HG03558 (cell line): ENCODE measurements at regions not wholly inside any gene's neighbourhood (a gene's known extent, or its start where the extent isn't known, plus 50 kb on each side); places are given as distances from the start of the nearest gene placed in this dataset.

Experiments used
- ATAC-seq: cut with Tn5 transposase; IDR thresholded peaks from one replicate; pipeline ENCODE4 v1.9.1; 2021; ENCODE audit warnings: moderate number of reproducible peaks; ENCODE audit not compliant: unreplicated experiment; ENCODE audit errors: extremely low read depth

- no peak for ATAC-seq
Measured at GRCh38 chr1:106646816-106647215, 409.7 kb upstream of the PRMT6 start.

DNA sequence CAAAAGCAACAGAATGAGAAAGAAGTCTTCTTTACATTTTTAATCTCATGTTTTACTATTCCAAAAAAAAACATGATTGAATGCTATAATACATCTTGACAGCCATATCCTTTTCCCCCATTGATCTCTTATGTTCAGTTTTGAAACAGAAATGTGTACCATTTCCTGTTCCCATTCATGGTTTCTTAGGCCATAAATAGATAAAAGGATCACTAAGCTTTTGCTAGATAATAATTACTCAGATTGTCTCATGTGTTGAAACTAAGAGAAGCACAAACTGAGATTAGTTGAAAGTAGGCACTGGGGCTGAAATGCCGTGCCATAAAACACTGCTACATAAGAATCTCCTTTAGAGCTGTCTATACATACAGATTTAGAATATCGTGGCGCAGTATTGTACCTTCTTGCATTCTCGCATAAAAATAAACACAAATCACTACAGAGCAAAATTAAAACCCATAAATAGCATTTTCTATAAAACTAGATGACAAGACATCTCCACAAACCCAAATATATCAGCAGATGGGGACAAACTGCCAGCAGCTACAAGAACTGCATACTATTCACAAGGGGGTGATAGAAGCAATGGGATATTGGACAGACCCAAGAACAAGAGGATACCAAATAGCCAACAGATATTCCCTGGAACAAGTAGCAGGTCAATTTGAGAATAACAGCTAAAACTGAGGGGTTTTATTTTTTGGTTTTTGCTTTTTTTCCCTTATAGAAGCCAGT, 405.3 kb upstream of the PRMT6 start:
- ATAC-seq: no peak

GRCh38 chr1:106659490-106660244, 396.8 kb upstream of the PRMT6 start:
- ATAC-seq: no peak

DNA sequence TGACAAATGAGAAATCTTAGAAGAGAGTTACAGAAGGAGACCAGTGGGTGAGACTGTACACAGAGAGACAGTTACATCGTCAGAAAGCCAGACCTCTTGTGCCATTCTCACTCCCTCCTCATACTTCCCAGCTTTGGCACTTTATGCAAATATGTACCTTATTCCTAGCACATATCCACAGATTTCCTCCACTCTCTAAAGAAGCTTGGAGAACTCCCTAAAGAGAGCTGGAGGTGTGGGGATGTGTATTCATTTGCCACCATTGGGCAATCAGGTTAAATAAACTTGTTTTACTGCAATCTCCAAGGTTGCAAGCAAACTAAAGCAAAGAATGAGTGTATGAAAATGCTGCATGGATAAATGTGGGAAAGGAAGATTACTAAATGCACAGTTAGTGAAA, 380.9 kb upstream of the PRMT6 start:
- no peak for ATAC-seq

GRCh38 chr1:106676021-106676420, 380.5 kb upstream of the PRMT6 start:
- no peak for ATAC-seq

GRCh38 chr1:106677181-106677580, 379.3 kb upstream of the PRMT6 start:
- ATAC-seq: no peak

- no peak for ATAC-seq
Measured at GRCh38 chr1:106677721-106678120, 378.8 kb upstream of the PRMT6 start.

GRCh38 chr1:106678279-106679050, 378.0 kb upstream of the PRMT6 start:
- ATAC-seq: no peak

- no peak for ATAC-seq
Measured at GRCh38 chr1:106680216-106680615, 376.3 kb upstream of the PRMT6 start.

- no peak for ATAC-seq
Measured at GRCh38 chr1:106680776-106681344, 375.6 kb upstream of the PRMT6 start.

DNA sequence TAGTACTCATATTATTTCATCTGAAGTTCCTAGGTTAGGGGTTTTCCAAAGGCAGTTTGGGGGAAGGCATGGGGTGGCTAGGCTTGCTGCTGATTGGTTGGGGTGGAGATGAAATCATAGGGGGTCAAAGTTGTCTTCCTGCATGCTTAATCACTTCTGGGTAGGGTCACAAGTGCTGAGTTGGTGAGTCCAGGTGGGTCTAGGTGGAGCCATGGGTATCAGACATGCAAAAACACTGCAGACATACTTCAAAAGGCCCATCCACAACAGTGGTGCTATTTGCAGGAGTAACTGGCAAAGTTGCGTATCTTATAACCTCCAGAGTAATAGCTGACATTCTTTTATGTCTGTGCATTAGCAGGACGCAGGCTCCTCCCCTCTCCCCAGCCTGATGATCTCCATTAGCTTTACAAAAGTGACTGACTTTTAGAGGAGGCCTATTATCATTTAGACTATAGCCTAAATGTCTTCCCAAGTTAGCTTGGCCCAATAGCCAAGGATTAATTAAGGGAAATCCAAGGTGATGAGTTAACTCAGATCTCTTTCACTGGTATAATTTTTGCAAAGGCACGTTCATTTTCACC, 374.4 kb upstream of the PRMT6 start:
- ATAC-seq: no peak

GRCh38 chr1:106688446-106688845, 368.0 kb upstream of the PRMT6 start:
- no peak for ATAC-seq

- ATAC-seq: no peak
Measured at GRCh38 chr1:106698660-106699059, 357.8 kb upstream of the PRMT6 start.

DNA sequence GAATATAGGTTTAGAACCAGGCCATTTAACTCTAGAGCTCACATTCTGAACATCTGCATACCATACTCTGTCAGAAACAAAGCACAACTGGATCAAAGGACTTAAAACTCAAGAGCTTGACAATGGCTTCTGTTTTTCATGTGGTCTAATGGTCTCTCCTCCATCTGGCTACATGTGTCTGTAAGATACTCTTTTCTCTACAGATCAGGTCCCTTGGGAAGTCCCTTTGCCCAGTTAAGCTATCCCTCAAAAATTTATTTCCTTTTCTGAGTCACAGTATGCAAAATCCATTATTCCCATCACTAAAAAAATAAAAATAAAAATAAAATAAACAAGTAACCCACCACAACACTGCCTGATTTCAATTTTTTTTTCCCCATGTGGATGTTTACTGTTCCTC, 357.0 kb upstream of the PRMT6 start:
- no peak for ATAC-seq

- ATAC-seq: no peak
Measured at GRCh38 chr1:106700211-106700610, 356.3 kb upstream of the PRMT6 start.

GRCh38 chr1:106705971-106706370, 350.5 kb upstream of the PRMT6 start:
- no peak for ATAC-seq

GRCh38 chr1:106717591-106717990, 338.9 kb upstream of the PRMT6 start:
- no peak for ATAC-seq

DNA sequence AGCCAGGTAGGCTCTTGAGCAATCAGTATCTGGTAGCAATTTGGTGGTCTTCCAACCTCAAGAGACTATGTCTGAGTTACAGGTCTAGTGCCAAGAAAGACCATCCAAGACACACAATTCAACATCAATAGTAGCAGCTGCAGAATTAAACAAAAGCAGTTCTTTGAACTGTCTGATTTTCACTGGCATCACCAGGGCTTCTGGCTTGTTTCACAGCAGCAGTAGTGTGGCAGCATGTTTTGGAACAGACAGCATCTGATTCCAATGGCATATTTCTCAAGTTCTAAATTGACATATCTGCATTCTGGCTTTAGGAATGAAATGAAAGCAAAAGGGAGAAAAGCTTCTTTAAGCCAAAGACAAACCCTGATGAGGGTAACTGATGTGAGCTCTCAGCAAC, 334.7 kb upstream of the PRMT6 start:
- ATAC-seq: no peak

- no peak for ATAC-seq
Measured at GRCh38 chr1:106722466-106722865, 334.0 kb upstream of the PRMT6 start.

GRCh38 chr1:106727171-106727570, 329.3 kb upstream of the PRMT6 start:
- ATAC-seq: peak; percentile 89
